ENCODE measurements at regions not wholly inside any gene's neighbourhood (a gene's known extent, or its start where the extent isn't known, plus 50 kb on each side); places are given as distances from the start of the nearest gene placed in this dataset.

DNA sequence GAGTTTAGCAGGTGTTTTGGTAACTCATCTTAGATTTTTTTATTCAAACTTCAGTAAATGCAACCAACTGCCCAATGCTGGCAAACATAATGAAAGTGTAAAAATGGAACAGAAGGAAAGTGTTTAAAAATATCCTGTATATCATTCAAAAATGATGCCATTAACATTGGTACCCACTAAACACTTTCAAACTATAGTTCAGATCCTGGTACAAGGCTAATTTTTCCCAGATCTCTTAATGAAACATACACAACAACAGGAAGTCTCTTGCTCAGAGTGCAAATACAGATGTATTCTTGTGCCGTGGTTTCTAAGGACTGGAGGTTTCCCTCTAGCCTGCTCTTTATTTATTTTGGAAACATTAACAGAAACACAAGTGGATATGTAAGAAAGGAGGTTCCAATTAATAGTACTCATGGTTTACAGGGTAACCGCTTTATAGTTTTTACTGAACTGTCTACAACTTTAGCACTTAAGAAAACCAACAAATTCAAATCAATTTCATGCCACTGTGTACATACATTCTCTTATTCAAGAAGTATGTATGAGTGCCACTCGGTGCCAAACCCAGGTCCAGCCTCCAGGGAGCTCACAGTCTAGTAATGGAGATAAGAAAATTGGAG, 176.0 kb upstream of the AKR1E2 start:
- no peak for FAIRE-seq
- peak overlapping the region in 1 of 4 donors; percentile 33 for H3K27ac ChIP-seq
- 38 to 40% methylated on average over 3 of the region's 3 CpGs for WGBS, 2 donors

DNA sequence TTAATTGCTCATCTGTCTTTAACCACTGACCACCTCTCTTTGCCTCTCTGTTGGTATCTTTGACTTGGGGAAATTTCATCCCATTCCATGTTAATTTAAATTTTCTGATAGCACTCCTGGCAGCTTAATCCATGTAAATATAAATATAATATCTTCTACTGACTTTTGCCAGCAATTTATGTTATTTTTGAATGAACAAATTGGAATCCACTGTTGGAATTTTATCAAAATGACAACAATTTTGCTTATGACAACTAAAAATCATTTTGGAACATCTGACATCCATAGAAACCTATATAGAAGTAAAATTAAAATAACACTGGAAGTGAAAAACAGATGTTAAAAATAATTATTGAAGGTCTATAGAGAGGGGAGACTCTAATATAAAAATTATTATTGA, 176.5 kb upstream of the AKR1E2 start:
- no peaks in the 10 kb centered on the region for H3K4me1 ChIP-seq
- H3K27me3 ChIP-seq, result peaks cover 0 to 11% (median 0%) of the 10 kb centered on the region in 4 donors
- H3K36me3 ChIP-seq, result no peaks in the 10 kb centered on the region
- TF ChIP-seq, protein P1, sequence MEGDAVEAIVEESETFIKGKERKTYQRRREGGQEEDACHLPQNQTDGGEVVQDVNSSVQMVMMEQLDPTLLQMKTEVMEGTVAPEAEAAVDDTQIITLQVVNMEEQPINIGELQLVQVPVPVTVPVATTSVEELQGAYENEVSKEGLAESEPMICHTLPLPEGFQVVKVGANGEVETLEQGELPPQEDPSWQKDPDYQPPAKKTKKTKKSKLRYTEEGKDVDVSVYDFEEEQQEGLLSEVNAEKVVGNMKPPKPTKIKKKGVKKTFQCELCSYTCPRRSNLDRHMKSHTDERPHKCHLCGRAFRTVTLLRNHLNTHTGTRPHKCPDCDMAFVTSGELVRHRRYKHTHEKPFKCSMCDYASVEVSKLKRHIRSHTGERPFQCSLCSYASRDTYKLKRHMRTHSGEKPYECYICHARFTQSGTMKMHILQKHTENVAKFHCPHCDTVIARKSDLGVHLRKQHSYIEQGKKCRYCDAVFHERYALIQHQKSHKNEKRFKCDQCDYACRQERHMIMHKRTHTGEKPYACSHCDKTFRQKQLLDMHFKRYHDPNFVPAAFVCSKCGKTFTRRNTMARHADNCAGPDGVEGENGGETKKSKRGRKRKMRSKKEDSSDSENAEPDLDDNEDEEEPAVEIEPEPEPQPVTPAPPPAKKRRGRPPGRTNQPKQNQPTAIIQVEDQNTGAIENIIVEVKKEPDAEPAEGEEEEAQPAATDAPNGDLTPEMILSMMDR (IDR thresholded peaks at IDR 0.05), result no peak
- DNase-seq, result no peak
- no peak for FAIRE-seq
- H3K4me3 ChIP-seq, result no peak overlapping the region
- H3K9me3 ChIP-seq, result no peaks in the 10 kb centered on the region
- intact Hi-C loops (cut with DNase I), result loop anchor here in 1 of 3 donors (5.0 kb wide), 1 partner anchor 102 kb away; no protein-coding TSS in a partner anchor
- H3K27ac ChIP-seq, result no peak overlapping the region
- ATAC-seq, result no peak

More for the DNA sequence above, 176.0 kb upstream of the AKR1E2 start:
- DNase-seq (no peak), ATAC-seq (peak in 1 of 4 donors; percentile 14)
- H3K4me3 ChIP-seq, result no peak overlapping the region
- no peaks in the 10 kb centered on the region for H3K36me3 ChIP-seq
- no peaks in the 10 kb centered on the region for H3K4me1 ChIP-seq
- peaks cover 0 to 11% (median 0%) of the 10 kb centered on the region in 4 donors for H3K27me3 ChIP-seq
- TF ChIP-seq, protein P1 (IDR thresholded peaks at IDR 0.05), result no peak
- intact Hi-C loops (cut with DNase I), result loop anchor here in 1 of 3 donors (5.0 kb wide), 1 partner anchor 103 kb away; no protein-coding TSS in a partner anchor
- H3K9me3 ChIP-seq, result no peaks in the 10 kb centered on the region

DNA sequence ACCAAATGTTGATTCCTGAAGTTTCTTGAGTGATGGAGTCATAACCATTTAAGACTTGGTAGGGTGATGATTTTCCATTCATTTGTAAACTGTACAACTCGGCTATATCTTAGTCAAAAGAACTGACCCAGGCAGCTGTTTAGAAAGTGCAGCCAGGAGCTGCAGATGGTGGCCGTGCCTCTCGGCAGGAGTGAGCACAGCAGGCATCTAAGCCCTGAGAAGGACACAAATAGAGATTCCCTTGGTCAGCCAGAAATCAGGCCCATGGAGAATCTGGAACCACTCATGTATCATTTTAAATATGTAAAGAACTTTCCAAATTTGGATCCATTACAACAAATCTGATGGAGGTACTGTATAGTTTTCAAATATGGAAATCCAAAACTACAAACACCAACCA, 177.0 kb upstream of the AKR1E2 start:
- TF ChIP-seq, protein P1 (IDR thresholded peaks at IDR 0.05), result no peak
- Histone ChIP-seq H3K36me3 (no peaks in the 10 kb centered on the region), H3K4me3 (no peak overlapping the region), H3K9me3 (no peaks in the 10 kb centered on the region), H3K4me1 (no peaks in the 10 kb centered on the region), H3K27me3 (peaks cover 0 to 7% (median 0%) of the 10 kb centered on the region in 4 donors), H3K27ac (no peak overlapping the region)
- 62 to 71% methylated on average over 3 of the region's 3 CpGs for WGBS, 2 donors
- intact Hi-C loops (cut with DNase I), result loop anchor here in 1 of 3 donors (5.0 kb wide), 1 partner anchor 102 kb away; no protein-coding TSS in a partner anchor
- FAIRE-seq (no peak), ATAC-seq (no peak), DNase-seq (no peak)

DNA sequence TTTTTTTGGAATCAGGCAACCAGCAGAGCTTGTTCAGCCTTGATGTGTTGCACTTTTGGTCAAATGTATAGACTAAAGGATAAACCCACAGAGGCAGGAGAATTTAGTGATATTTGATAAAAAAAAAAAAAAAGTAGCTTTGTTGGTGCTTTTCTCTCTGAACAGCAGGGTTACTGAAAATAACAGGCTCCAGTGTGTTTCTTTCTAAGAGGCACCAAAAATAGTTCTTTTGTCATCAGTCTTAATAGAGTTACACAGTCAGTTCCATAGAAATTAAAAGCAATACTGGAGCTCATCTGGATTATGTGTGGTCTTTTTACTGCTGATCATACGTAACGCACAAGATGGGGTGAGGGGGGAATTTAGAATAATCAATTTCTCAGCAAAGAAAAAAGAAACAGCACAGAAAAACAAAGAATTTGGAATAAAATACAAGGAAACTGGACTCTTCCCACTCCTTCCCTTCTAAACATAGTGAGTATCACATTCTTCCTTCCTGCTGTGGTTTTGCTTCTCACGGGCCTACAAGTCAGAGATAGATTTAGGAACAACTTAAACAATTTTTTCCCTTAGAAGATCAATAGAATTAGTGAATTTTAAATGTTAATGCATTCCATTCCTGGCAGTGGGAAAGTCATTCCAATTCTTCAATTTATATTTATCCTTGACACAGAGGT, 178.8 kb upstream of the AKR1E2 start:
- Histone ChIP-seq H3K9me3 (no peaks in the 10 kb centered on the region), H3K27me3 (no peaks in the 10 kb centered on the region), H3K4me3 (no peak overlapping the region), H3K36me3 (no peaks in the 10 kb centered on the region), H3K4me1 (no peaks in the 10 kb centered on the region), H3K27ac (no peak overlapping the region)
- ATAC-seq, result no peak
- DNase-seq, result no peak
- intact Hi-C loops (cut with DNase I), result loop anchor here in 1 of 3 donors (5.0 kb wide), 1 partner anchor 100 kb away; no protein-coding TSS in a partner anchor
- TF ChIP-seq, protein P1 (IDR thresholded peaks at IDR 0.05), result no peak
- FAIRE-seq, result no peak
- 74 to 75% methylated on average over 3 of the region's 3 CpGs for WGBS, 2 donors

DNA sequence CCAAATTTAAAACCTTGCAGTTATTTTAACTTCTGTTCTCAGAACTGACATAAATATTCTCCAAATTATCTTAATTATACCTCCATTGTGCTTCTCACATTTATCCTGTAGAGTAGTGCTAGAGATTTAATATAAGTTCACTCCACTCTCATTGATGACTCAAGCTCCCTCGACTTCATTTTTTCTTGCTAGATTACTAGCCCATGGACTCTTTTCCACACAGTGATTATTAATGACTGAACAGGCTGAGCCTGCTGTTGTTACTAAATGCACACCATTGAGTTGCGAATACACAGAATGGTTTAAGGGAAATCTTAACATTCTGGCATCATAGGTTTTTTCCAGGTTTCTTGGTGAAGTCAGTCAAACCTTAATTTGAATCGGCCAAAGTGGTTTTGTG, 179.5 kb upstream of the AKR1E2 start:
- DNase-seq (no peak), ATAC-seq (no peak), FAIRE-seq (no peak)
- intact Hi-C loops (cut with DNase I), result loop anchor here in 1 of 3 donors (5.0 kb wide), 1 partner anchor 99 kb away; no protein-coding TSS in a partner anchor
- Histone ChIP-seq H3K9me3 (no peaks in the 10 kb centered on the region), H3K4me3 (no peak overlapping the region), H3K27ac (no peak overlapping the region), H3K27me3 (no peaks in the 10 kb centered on the region), H3K4me1 (no peaks in the 10 kb centered on the region), H3K36me3 (no peaks in the 10 kb centered on the region)
- TF ChIP-seq, protein P1 (IDR thresholded peaks at IDR 0.05), result no peak
- WGBS, 2 donors, result 38 to 60% methylated on average over 3 of the region's 3 CpGs

All from pancreas (tissue), 10 donors.